ENCODE measurements at regions not wholly inside any gene's neighbourhood (a gene's known extent, or its start where the extent isn't known, plus 50 kb on each side); places are given as distances from the start of the nearest gene placed in this dataset.

DNA sequence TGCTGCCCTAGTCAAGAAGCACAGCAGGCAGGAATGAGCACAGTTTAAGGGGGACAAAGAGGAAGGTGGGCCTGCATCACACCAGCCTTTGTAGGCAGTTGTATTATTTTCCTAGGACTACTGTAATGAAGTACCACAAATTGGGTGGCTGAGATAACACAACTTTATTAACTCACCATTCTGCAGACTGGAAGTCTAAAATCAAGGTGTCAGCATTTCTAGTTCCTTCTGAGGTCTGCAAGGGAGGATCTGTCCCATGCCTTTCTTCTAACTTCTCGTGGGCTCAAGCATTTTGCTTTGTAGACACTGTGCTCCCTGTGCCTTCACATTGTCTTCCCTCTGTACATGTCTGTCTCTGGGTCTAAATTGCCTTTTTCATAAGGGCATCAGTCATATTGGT, 488.5 kb upstream of the JARID2 start:
- no peak for ATAC-seq (ENCODE audit: low read depth)
- Histone ChIP-seq H3K36me3 (ENCODE audit: low read depth) (no peaks in the 10 kb centered on the region), H3K4me3 (ENCODE audit: severe bottlenecking) (no peak overlapping the region), H3K27me3 (ENCODE audit: insufficient read depth, poor library complexity, severe bottlenecking) (no peaks in the 10 kb centered on the region), H3K4me1 (ENCODE audit: insufficient read depth, poor library complexity, severe bottlenecking) (peaks cover 9% of the 10 kb centered on the region), H3K9me3 (ENCODE audit: severe bottlenecking) (no peaks in the 10 kb centered on the region), H3K27ac (ENCODE audit: poor library complexity, severe bottlenecking) (no peak overlapping the region)
- TF ChIP-seq, protein P1, sequence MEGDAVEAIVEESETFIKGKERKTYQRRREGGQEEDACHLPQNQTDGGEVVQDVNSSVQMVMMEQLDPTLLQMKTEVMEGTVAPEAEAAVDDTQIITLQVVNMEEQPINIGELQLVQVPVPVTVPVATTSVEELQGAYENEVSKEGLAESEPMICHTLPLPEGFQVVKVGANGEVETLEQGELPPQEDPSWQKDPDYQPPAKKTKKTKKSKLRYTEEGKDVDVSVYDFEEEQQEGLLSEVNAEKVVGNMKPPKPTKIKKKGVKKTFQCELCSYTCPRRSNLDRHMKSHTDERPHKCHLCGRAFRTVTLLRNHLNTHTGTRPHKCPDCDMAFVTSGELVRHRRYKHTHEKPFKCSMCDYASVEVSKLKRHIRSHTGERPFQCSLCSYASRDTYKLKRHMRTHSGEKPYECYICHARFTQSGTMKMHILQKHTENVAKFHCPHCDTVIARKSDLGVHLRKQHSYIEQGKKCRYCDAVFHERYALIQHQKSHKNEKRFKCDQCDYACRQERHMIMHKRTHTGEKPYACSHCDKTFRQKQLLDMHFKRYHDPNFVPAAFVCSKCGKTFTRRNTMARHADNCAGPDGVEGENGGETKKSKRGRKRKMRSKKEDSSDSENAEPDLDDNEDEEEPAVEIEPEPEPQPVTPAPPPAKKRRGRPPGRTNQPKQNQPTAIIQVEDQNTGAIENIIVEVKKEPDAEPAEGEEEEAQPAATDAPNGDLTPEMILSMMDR (IDR thresholded peaks at IDR 0.05; ENCODE audit: poor library complexity, severe bottlenecking) = no peak
- DNase-seq (ENCODE audit: low spot score) = no peak

DNA sequence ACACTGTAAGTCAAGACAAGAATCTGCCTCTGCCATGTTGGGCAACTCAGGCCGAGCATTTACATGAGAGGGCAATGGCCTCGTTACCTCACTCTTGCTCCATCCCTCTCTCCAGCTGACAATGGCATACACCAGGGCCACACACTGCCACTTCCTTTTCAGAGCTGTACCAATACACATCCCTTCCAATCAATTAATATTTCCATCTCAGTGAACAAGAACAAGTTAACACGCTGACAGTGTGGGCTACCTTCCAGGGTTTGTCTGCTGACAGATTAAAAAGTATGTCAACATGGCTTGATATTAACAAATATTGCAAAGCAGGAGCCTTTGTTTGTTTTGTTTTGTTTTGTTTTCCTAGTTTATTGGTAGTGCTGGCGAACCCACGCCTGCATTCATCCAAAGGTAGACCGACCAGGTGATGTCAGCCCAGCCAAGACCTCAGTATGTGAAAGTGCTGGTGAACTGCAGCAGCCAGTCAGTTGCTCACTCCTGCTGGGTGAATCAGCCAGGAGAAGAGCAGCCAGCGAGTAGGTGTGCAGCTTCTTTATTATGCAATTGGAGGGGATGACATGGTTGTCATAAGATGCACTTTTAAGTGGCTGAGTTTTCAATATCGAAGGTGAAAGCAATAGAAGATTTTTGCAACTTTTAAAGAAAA, 487.3 kb upstream of the JARID2 start:
- no peaks in the 10 kb centered on the region for H3K9me3 ChIP-seq (ENCODE audit: severe bottlenecking)
- H3K4me3 ChIP-seq (ENCODE audit: severe bottlenecking) = no peak overlapping the region
- peak overlapping the region; percentile 2 for H3K27ac ChIP-seq (ENCODE audit: poor library complexity, severe bottlenecking)
- no peaks in the 10 kb centered on the region for H3K36me3 ChIP-seq (ENCODE audit: low read depth)
- peaks cover 19% of the 10 kb centered on the region for H3K4me1 ChIP-seq (ENCODE audit: insufficient read depth, poor library complexity, severe bottlenecking)
- peak; percentile 64 for DNase-seq (ENCODE audit: low spot score)
- no peaks in the 10 kb centered on the region for H3K27me3 ChIP-seq (ENCODE audit: insufficient read depth, poor library complexity, severe bottlenecking)
- ATAC-seq (ENCODE audit: low read depth) = peak; percentile 94
- TF ChIP-seq, protein P1 (IDR thresholded peaks at IDR 0.05; ENCODE audit: poor library complexity, severe bottlenecking) = no peak

DNA sequence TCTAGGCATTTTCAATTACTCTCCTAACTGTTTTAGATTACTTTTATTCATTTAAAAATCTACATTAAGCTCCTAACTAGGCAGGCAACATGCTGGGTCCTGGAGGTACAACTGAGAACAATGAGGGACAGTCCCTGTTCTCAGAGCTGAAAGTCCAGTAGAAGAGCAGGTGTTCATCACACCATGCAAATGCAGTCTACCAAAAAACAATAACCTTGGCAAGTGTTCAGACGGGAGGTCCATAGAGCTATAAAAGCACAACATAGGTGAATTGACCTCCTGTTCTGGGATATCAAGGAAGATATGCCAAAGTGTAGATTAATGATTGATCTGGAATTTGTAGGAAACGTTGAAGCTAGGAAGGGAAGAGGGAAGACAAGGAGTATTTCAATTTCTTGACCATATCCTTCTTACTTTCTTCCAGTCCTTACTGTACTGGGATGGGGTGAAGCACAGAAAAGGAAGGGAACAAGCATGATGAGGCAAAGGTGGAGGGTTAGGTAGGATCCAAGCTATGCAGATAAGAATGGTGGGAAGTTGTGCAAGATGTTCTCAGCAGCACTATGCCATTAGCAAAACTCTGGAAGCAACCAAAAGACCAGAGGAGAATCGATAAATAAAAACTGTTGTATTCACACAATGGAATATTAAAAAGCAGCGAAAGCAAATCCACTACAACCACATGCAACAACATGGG, 485.7 kb upstream of the JARID2 start:
- ATAC-seq (ENCODE audit: low read depth) (no peak), DNase-seq (ENCODE audit: low spot score) (no peak)
- Histone ChIP-seq H3K4me3 (ENCODE audit: severe bottlenecking) (no peak overlapping the region), H3K27ac (ENCODE audit: poor library complexity, severe bottlenecking) (no peak overlapping the region), H3K27me3 (ENCODE audit: insufficient read depth, poor library complexity, severe bottlenecking) (no peaks in the 10 kb centered on the region), H3K36me3 (ENCODE audit: low read depth) (no peaks in the 10 kb centered on the region), H3K4me1 (ENCODE audit: insufficient read depth, poor library complexity, severe bottlenecking) (peaks cover 22% of the 10 kb centered on the region), H3K9me3 (ENCODE audit: severe bottlenecking) (no peaks in the 10 kb centered on the region)
- TF ChIP-seq, protein P1 (IDR thresholded peaks at IDR 0.05; ENCODE audit: poor library complexity, severe bottlenecking) = no peak

DNA sequence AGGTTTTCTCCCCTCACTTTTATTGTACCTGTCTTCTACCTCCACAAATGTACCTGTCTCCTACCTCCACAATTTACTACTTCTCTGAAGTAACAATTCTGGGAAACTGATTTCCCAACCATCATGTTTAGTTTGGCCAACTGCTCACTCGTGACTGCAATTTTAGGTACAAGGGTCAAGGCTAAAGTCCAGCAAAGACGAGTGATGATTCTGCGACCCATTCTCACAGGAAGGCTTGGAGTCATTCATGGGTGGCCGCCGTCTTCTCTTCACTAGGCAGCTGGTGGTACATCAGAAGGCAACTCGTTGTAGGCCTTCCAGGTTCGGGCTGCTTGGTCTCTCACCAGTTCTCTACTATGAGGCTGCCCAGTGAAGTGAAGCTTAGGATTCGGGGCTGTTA, 483.8 kb upstream of the JARID2 start:
- no peak for ATAC-seq (ENCODE audit: low read depth)
- no peaks in the 10 kb centered on the region for H3K36me3 ChIP-seq (ENCODE audit: low read depth)

More for the DNA sequence above, 483.8 kb upstream of the JARID2 start:
- DNase-seq (ENCODE audit: low spot score) = no peak
- Histone ChIP-seq H3K27me3 (ENCODE audit: insufficient read depth, poor library complexity, severe bottlenecking) (no peaks in the 10 kb centered on the region), H3K4me1 (ENCODE audit: insufficient read depth, poor library complexity, severe bottlenecking) (peaks cover 22% of the 10 kb centered on the region), H3K4me3 (ENCODE audit: severe bottlenecking) (no peak overlapping the region), H3K27ac (ENCODE audit: poor library complexity, severe bottlenecking) (no peak overlapping the region), H3K9me3 (ENCODE audit: severe bottlenecking) (no peaks in the 10 kb centered on the region)
- TF ChIP-seq, protein P1 (IDR thresholded peaks at IDR 0.05; ENCODE audit: poor library complexity, severe bottlenecking) = no peak
